ENCODE measurements at regions not wholly inside any gene's neighbourhood (a gene's known extent, or its start where the extent isn't known, plus 50 kb on each side); places are given as distances from the start of the nearest gene placed in this dataset.
"Not testable (repeated sequence)": the region's sequence is repeated elsewhere in the genome, so short reads cannot be mapped to it uniquely, and the experiment has no call there.

- DNase-seq: peak in 1 of 2 donors; percentile 9
Measured at GRCh38 chr13:87736849-87737385, 65.7 kb downstream of the SLITRK5 start.

GRCh38 chr13:87754097-87754496, 82.9 kb downstream of the SLITRK5 start:
- DNase-seq: no peak

GRCh38 chr13:87769445-87769844, 98.3 kb downstream of the SLITRK5 start:
- DNase-seq: no peak

GRCh38 chr13:87777387-87777786, 106.2 kb downstream of the SLITRK5 start:
- DNase-seq: no peak

GRCh38 chr13:87778128-87778527, 107.0 kb downstream of the SLITRK5 start:
- DNase-seq: no peak

- DNase-seq: no peak
Measured at GRCh38 chr13:87779426-87779825, 108.3 kb downstream of the SLITRK5 start.

GRCh38 chr13:87783366-87783765, 112.2 kb downstream of the SLITRK5 start:
- no peak for DNase-seq

GRCh38 chr13:87788363-87788762, 117.2 kb downstream of the SLITRK5 start:
- no peak for DNase-seq

- DNase-seq: no peak
Measured at GRCh38 chr13:87792878-87793277, 121.7 kb downstream of the SLITRK5 start.

GRCh38 chr13:87798536-87798935, 127.4 kb downstream of the SLITRK5 start:
- no peak for DNase-seq

GRCh38 chr13:87810391-87810801, 139.2 kb downstream of the SLITRK5 start:
- DNase-seq: no peak

- DNase-seq: no peak
Measured at GRCh38 chr13:87810920-87811344, 139.8 kb downstream of the SLITRK5 start.

GRCh38 chr13:87814403-87814802, 143.2 kb downstream of the SLITRK5 start:
- DNase-seq: no peak

GRCh38 chr13:87820241-87820640, 149.1 kb downstream of the SLITRK5 start:
- DNase-seq: no peak

- DNase-seq: no peak
Measured at GRCh38 chr13:87821512-87821911, 150.3 kb downstream of the SLITRK5 start.

- DNase-seq: not testable (repeated sequence)
Measured at GRCh38 chr13:87826301-87826700, 155.1 kb downstream of the SLITRK5 start.

GRCh38 chr13:87827479-87827878, 156.3 kb downstream of the SLITRK5 start:
- DNase-seq: peak in 1 of 2 donors; percentile 14

- no peak for DNase-seq
Measured at GRCh38 chr13:87837522-87837921, 166.4 kb downstream of the SLITRK5 start.

- no peak for DNase-seq
Measured at GRCh38 chr13:87837946-87838345, 166.8 kb downstream of the SLITRK5 start.

GRCh38 chr13:87851410-87851809, 180.2 kb downstream of the SLITRK5 start:
- peak in 1 of 2 donors; percentile 72 for DNase-seq

GRCh38 chr13:87855553-87855952, 184.4 kb downstream of the SLITRK5 start:
- DNase-seq: no peak

GRCh38 chr13:87859261-87859660, 188.1 kb downstream of the SLITRK5 start:
- no peak for DNase-seq

GRCh38 chr13:87867426-87867825, 196.3 kb downstream of the SLITRK5 start:
- no peak for DNase-seq

GRCh38 chr13:87868731-87869130, 197.6 kb downstream of the SLITRK5 start:
- no peak for DNase-seq

GRCh38 chr13:87872813-87873212, 201.6 kb downstream of the SLITRK5 start:
- DNase-seq: no peak

Measured in hippocampal formation (tissue), 2 donors.